ENCODE measurements at regions not wholly inside any gene's neighbourhood (a gene's known extent, or its start where the extent isn't known, plus 50 kb on each side); places are given as distances from the start of the nearest gene placed in this dataset.

DNA sequence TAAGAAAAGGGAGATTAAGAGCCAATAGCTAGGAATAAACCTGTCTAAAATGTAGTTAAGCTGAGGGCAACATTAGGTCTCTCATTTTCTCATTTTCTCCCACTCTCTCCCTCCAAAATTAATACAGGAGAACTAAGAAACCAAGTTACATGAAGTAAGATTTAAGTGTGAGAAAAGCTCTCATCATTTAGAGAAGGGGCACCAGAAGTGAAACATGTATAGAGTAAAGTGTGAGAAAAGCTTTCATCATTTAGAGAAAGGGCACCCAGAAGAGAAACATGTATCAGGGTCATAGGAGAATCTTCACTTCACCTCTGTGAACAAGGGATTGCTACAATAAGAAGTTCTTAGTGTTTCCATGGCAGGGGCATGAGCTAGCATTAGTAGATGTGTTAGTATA, 132.4 kb upstream of the CNTN1 start:
- DNase-seq, result no peak

DNA sequence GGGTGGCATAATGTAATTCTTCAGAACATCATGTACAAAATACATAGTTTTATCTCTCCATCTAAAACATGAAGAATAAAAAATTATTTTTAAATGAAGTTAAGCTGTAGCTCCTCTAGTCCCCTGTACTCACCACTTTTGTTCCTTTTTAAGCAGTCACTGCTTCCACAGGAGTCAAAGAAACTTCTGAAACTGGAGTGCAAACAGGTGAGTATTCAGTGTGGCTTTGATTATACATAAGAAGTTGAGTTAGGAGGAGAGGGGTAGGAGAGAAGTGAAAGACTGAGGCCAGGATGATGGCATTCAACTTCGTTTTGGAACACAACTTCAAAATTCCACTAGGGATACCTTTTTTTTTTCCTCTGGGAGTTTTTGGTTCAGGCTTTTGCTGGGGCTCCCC, 131.4 kb upstream of the CNTN1 start:
- DNase-seq, result no peak

DNA sequence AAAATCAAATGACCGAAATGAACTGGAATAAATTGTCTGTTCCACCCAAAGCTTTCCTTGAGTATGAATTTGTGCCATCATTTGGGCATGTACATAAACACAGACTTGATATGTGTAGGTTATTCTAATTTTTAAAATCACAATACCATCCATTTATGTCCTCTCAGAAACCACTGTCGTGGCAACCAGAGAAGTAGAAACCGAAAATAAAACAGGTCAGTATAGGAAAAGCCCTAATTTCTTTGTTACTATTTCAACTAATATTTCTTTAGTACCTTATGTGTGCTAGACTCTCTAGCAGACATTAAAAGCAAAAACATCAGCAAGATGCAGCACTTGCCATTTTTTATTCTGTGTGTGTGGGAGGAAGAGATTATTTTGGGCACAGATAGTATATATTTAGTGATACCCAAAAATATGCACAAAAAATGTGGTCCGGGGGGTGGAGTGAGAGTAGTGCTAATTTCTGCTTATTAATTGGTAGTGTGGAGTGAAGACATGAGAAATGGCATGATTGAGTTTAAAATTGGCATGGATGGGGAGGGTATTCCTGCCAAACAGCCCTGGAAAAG, 130.8 kb upstream of the CNTN1 start:
- DNase-seq, result no peak

DNA sequence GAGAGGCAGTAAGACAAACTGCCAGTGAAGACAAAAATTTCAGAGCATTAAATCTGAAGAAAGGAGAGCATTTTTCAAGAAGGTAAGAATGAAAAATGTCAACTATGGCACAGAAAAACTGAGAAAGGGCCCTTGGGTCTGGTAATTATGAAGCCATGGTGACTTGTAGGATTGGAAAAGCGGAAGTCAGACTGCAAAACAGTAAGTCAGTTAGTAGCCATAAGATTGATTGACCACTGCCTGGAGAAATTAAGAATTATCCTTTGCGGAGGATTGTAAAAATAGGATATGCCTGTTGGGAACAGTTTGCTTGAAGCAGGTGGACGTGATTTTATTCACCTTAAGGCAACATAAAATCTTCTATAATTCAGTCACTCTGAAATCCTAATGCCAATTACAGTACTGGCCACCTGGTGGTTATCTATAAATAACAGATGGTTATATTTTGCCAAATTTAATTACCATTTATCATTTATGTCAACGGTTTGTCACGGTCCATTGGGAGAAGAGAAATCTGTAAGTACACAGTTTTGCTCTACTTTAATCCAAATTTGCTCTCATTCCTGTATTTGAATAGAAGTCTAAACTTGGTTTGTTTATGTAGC, 127.1 kb upstream of the CNTN1 start:
- DNase-seq, result no peak

DNA sequence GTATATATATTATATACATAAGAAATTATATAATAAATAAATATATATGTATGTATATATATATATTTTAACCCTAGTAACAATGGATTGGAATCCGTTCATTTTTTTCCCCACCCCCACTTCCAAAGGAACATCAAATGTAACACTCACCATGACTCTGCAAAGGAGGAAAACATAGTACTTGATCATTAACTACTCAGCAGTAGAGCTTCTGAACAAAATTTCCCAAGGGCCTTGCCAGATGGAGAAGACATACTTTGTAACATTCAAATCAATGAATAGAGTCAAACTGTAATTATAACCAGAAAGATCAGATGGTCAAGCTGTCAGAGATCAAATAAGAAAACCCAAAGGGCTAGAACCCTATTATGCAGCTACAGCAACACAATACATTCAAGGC, 126.0 kb upstream of the CNTN1 start:
- no peak for DNase-seq

DNA sequence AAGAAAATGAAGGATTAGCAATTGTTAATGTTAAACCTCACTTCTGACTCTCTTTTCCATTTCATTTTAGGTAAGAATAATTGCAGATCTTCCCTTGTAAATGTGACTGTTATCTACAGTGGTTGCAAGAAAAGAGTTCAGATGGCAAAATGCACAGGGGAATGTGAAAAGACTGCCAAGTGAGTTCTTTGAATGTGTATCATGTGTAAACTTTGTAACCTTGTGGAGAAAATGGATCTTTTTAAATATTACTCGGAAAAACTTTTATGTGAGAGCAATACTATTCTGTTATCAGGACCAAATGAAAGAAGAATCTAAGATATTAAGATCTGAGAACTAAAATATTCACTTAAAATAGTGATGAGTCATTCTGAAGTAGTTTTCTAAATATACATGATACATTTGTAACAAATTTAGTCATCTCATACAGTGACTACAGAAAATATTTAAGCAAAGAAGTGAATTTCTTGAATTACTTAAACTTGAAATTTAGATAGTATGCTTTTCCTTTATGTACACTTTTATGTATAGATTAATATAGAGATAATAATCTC, 122.5 kb upstream of the CNTN1 start:
- no peak for DNase-seq

DNA sequence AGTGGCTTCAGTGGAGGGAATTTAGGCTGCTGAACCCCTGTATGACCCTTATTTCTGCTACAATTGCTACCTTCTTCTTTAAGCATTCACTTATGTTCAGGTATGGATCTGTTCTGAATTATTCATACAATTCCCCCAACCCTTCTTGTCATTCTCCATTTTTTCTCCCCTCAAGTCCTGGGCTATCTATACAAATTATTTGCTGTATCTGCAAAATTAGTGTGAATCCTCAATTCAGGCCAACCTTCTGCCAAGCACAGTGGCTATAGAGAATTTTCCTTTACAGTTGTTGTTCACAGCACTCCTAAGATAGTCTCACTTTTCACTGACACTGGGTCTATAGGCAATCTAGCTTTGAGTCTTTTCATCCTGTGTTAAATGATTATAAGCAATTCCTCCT, 119.2 kb upstream of the CNTN1 start:
- DNase-seq, result no peak

DNA sequence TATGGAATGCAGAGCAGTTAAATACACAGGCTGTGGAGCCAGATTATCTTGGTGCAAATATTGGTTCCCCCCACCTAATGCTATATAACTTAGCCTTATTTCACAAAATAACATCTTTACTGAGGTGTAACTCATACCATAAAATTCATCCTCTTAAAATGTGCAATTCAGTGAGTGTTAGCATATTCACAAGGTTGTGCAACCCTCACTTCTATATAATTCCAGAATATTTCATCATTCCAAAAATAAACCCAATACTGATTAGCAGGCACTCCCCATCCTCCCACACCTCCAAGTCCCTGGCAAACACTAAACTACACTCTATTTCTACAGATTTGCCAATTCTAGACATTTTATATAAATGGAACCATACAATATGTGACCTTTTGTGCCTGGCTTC, 116.3 kb upstream of the CNTN1 start:
- DNase-seq, result no peak

DNA sequence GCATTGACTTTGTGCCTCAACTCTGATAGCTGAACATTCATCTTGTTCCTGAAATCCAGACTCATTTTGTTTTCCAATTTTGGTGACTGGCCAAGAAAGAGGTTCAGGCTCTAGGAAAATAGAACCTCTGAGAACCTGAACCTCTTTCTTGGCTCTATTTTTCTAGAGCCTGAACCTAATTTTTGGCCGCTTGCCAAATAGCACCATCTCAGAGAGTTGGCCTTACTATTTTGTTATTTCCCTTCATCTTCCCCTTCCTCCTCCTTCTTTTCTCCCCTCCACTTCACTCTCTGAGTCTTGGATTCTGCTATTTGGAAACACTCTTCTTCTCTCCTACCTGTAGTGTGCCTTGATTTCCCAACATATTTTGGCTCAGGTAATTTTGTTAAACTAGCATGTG, 114.4 kb upstream of the CNTN1 start:
- DNase-seq, result no peak

DNA sequence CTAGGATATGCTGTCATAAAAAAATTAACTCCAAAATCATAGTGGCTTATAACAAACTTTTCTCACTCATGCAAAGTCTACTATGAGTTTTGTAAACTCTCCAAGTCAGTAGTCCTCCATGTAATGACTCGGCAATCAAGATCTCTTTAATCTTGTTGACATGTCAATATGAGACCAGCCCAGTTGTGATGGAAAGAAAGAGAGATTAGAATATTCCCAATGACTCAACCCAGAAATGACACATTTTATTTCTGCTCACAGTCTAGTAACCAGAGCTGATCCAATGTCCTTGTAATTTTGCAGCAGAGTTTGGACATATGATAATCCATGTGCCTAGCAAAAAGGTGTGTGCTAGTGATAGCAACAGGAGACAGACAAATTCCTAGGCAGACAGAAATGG, 112.6 kb upstream of the CNTN1 start:
- DNase-seq, result no peak

DNA sequence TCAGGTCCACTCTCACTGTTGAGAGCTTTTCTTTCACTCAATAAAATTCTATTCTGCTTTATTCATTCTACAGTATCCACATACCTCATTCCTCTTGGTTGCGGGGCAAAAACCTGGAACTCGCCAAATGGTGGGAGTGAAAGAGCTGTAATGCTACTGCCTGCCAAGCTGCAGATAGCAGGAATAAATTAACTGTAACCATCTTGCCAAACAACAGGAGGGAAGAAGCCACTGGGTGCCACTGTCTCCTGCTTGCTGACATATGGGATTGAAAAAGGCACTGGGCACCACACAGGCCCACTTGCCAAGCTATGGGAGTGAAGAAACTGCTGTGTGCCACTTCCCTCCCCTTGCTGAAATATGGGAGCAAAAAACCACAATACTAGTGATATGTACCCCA, 111.9 kb upstream of the CNTN1 start:
- no peak for DNase-seq

DNA sequence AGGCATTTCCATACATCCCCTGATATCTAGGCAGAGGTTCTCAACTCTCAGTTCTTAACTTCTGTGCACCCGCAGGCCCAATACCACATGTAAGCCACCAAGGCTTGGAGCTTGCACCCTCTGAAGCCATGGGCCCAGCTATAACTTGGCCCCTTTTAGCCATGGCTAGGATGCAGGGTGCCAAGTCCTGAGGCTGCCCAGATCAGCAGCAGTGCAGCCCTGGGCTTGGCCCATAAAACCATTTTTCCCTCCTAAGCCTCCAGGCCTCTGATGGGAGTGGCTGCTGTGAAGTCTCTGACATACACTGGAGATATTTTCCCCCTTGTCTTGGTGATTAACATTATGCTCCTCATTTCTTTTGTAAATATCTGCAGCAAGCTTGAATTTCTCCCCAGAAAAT, 110.3 kb upstream of the CNTN1 start:
- no peak for DNase-seq

DNA sequence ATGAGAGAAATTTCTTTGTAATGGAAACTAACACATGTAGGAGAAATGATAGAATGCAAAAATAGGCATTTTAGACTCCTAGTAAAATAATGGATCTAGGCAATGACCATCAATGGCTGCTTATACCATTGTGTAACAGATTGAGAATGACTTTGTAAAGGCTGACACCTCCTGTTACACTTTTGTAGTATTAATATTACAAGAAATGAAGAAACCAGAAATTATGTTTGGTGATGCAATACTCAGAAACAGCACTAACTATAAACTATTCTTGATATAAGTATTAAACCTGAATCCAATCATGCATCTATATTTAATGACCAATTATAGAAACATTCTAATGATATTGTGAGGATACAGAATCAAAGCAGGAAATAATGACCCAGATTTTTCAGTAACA, 108.5 kb upstream of the CNTN1 start:
- no peak for DNase-seq

DNA sequence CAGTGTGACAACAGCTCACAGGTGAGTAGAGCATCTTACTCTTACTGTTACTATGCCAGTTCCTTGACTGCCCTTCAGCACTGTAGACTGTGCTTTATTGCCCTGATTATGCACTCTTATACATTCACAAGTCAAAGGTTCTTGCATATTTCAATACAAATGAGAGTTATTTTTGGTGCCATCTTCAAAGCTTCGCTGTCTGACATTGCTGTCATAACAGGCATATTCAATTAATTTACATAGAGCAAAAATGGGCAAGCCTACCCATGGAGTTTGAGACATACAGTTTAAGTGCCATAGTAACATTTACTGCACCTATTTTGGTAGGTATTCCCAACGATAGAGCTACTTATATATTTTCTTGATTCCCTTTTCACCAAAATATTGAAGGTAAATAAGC, 107.5 kb upstream of the CNTN1 start:
- DNase-seq, result no peak

DNA sequence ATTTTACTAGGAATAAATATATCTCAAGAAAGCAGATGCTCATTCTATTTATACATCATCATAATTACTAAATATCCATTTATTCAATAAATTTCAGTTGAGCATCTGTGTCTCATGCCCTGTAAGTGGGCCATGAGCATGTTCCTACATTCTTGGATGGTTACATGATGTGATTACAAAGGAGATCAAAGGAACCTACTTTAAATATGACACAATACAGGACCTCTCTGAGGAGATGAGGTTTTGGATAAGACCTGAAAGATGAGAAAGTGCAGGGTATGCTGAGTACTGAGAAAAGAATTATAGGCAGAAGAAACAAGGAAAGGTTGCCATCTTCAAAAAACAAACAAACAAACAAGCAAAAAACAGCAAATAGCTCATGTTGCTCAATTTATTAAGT, 105.4 kb upstream of the CNTN1 start:
- no peak for DNase-seq

DNA sequence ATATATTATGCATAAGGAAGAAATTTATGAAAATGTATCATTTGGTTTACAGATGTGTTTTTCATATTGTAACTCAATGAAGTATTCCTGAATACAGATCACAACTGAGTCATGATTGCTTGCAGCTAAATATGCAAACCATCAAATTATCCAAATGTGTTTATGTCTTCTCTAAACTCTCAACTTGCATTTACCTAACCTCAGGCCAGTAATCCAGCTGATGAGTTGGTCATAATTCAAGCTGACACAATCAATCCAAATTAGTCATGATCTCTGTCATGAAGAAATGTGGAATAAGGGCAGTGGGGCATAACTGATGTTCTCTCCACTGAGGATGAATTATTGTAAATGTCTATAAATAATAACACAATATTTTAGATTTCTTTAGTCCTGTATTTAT, 104.8 kb upstream of the CNTN1 start:
- DNase-seq, result no peak

DNA sequence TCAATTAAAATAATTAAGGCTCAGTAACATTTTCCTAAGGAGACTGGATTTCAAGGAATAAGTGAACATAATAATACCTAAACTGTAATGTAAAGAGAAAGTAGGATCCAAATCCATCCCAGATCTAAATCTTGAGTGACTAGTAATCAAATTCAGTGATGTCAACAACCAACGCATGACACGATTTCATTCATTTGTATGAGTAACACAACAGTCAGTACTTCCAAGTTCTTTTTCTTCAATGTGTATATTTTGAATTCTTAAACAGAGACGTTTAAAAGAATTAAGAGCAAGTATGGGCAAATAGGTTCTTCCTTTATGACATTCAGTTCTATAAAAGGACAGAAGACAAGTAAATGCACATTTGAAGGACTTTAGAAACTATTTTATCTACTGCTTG, 104.3 kb upstream of the CNTN1 start:
- no peak for DNase-seq

DNA sequence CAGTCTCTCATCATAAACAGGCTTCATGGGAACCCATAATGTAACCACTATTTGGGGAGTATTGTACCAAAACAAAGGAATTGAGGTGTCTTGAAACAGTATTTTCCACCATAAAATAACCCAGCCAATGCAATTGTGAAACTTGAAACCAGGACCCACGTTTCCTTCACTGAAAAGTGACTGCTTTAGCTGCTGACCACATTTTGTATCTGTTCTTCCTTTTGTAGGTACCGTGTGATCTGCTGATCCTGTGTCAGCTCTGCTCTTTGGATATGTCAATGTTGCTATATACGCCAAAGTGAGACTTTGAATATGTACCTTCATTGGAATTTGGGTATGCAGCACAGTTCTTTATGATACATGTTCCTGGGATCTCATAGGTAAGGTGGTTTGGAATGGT, 95.1 kb upstream of the CNTN1 start:
- no peak for DNase-seq

DNA sequence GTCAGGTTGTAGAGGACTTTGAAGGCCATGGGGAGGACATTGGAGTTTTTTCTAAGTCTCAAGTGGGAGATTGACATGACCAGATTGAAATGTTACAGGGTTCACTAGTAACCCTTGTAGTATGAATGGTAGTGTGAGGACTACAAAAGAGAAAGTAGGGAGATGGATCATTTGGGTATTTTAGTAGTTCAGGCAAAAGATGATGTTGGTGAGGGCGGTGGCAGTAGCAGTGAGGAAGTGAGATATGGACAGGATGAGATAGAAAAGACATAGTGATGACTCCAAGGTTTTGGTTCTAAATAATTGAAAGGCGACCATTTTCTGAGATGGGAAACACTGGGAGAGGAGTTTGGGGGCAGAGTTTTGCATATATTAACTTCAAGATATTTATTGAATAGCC, 94.2 kb upstream of the CNTN1 start:
- DNase-seq, result no peak

DNA sequence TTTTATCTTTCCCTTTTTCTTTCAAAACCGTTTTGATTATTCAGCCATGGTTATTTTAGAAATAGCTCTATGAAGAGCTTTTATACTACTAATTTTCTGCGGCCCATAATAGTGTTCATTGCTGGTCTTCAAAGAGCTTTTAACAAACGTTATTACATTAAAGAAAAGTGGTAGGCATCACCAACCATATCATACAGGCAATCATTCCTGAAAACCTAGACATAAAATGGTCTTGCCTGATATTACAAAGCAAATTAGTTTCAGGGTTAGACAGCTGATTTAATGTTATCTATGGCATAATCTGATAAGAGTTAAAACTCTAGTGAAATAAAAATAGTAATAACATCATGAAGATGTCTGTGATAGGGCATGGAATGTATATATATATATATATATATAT, 89.7 kb upstream of the CNTN1 start:
- DNase-seq, result no peak

DNA sequence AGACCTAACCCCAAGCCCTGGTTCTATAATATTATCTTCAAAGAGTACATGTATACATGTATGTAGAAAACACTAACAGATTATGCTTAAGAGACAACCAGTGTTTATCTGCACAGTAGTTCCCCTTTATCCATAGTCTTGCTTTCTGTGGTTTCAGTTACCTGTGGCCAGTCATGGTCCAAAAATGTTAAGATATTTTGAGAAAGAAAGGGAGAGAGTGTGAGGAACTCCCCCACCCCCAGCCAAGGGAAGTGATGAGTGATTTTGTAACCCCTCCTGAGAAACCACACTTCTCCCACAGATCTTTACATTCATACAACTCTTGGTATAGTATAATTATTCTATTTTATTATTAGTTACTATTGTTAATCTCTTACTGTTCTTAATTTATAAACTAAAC, 77.3 kb upstream of the CNTN1 start:
- DNase-seq, result no peak

DNA sequence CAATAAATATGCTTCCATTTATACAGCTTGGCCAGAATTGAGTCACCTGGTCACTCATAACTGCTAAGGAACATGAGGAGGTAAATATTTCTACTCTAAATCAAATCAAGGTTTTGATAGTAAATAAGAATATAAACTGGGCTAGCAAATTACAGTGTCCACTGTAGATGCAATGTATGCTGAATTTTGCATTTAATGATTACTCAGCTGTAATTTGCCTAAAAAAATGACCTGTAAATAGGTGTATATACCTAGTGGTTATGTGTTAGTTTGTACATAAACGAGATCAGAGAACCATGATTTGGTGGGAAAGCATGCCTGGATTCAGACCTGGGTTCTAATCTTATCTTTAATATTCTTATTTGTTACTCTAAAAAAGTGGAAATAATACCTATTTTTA, 76.6 kb upstream of the CNTN1 start:
- no peak for DNase-seq

DNA sequence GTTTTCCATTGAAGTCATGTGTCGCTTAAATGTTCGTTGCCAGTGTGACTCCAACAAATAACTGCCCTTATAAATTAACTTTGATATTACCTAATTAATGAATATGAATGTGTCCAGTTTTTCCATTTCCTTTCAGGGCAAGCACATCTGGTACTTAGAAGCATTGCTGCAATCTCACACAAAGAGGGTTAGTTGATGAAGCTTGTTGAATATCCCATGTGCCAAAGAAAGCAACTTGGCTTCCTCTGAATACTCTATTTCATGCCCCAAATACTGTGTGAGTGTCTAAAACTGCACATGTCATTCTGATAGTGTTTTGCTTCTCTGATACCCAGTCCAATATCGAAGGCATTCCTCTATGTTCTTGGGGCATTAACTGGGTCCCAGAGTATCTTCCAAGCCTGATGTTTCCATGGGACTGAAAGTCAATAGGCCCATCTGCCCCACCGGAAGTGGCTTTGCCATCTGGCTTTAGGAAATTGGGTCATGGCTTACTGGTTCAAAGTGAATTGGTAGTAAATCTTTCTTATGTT, 75.8 kb upstream of the CNTN1 start:
- no peak for DNase-seq

DNA sequence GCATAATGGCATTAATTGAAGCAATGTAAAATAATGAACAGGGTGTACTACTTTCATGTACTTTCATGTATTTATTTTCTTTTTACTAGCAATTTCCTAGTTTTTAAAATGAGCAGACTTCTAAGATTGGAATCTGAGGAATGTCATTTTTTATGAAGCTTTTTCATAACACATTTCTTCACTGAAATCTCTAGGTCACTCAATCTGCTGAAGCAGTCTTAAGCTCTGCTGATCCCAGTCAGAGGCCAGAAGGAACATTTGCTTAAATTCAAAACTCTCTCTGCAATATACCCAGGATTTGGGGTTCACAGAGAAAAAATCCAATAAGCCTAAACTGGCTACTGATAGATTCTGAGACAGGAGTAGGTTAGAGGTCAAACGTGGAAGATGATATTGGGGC, 73.6 kb upstream of the CNTN1 start:
- DNase-seq, result no peak

DNA sequence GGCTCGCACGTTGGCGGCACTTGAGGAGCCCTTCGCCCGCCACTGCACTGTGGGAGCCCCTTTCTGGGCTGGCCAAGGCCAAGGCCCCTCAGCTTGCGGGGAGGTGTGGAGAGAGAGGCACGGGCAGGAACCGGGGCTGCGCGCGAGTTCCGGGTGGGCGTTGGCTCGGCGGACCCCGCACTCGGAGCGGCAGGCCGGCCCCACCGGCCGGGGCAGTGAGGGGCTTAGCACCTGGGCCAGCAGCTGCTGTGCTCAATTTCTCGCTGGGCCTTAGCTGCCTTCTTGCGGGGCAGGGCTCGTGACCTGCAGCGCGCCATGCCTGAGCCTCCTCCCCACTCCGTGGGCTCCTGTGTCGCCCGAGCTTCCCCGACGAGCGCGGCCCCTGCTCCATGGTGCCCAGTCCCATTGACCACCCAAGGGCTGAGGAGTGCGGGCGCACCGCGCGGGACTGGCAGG, 71.6 kb upstream of the CNTN1 start:
- DNase-seq, result no peak
